WTC11 (cell line): ENCODE measurements at regions not wholly inside any gene's neighbourhood (a gene's known extent, or its start where the extent isn't known, plus 50 kb on each side); places are given as distances from the start of the nearest gene placed in this dataset.

Experiments used
- ATAC-seq: fragments of 200-7000 bp; cut with Tn5 transposase; 2 replicates; pipeline ENCODE4 v1.10.0; 2021; ENCODE audit warnings: mild to moderate bottlenecking, moderate library complexity
- CTCF ChIA-PET: fragments of 300-600 bp; sonication (Branson Sonifier 250); formaldehyde crosslinking; loops from one replicate; lab custom pipeline; 2021; ENCODE audit warnings: antibody characterized with exemption; lab: Charles Lee
- POLR2A ChIA-PET: fragments of 350-600 bp; sonication (Branson Sonifier 250); formaldehyde crosslinking; loops from one replicate; lab custom pipeline; 2021; ENCODE audit warnings: antibody characterized with exemption; lab: Charles Lee
- DNase-seq: peaks from one replicate; pipeline ENCODE4 v3.0.0; 2021; ENCODE audit warnings: low spot score
- H3K27ac Mint-ChIP-seq: 2 replicates; pipeline ENCODE4 v1.8.0; 2021; ENCODE audit warnings: mixed read lengths
- H3K27me3 Mint-ChIP-seq: 2 replicates; pipeline ENCODE4 v1.8.0; 2021; ENCODE audit warnings: low read depth, mild to moderate bottlenecking, moderate library complexity, mixed read lengths
- H3K36me3 Mint-ChIP-seq: 2 replicates; pipeline ENCODE4 v1.8.0; 2021; ENCODE audit warnings: mixed read lengths
- H3K4me1 Mint-ChIP-seq: 2 replicates; pipeline ENCODE4 v1.8.0; 2022; ENCODE audit warnings: mixed read lengths
- H3K4me3 Mint-ChIP-seq: 2 replicates; pipeline ENCODE4 v1.8.0; 2021; ENCODE audit warnings: mild to moderate bottlenecking, moderate library complexity, mixed read lengths
- H3K9me3 Mint-ChIP-seq: 2 replicates; pipeline ENCODE4 v1.8.0; 2021; ENCODE audit warnings: mixed read lengths
- ARID4B ChIP-seq: sonication (generic); formaldehyde crosslinking; IDR thresholded peaks from 2 replicates; pipeline ENCODE4 v1.8.0; 2023; ENCODE audit warnings: missing genetic modification reagents, mild to moderate bottlenecking, borderline replicate concordance
- CTCF ChIP-seq: fragments of 200-600 bp; IDR thresholded peaks from 2 replicates; pipeline ENCODE4 v1.8.0; 2022; ENCODE audit warnings: antibody characterized with exemption
- EMX1 ChIP-seq: fragments of 250-450 bp; sonication (Bioruptor Pico); IDR thresholded peaks from 2 replicates; pipeline ENCODE4 v1.8.0; 2021; ENCODE audit warnings: mild to moderate bottlenecking
- ERG ChIP-seq: fragments of 250-450 bp; sonication (Bioruptor Pico); IDR thresholded peaks from 2 replicates; pipeline ENCODE4 v1.8.0; 2021; ENCODE audit warnings: mild to moderate bottlenecking
- ESRRA ChIP-seq: sonication (generic); formaldehyde crosslinking; IDR thresholded peaks from 2 replicates; pipeline ENCODE4 v1.8.1; 2022; ENCODE audit warnings: mild to moderate bottlenecking, missing genetic modification reagents, borderline replicate concordance
- ETV6 ChIP-seq: sonication (generic); formaldehyde crosslinking; IDR thresholded peaks from 2 replicates; pipeline ENCODE4 v1.8.1; 2022; ENCODE audit warnings: mild to moderate bottlenecking, missing genetic modification reagents
- FOXP4 ChIP-seq: sonication (generic); formaldehyde crosslinking; IDR thresholded peaks from 2 replicates; pipeline ENCODE4 v1.8.0; 2022; ENCODE audit warnings: mild to moderate bottlenecking, missing genetic modification reagents
- GABPB1 ChIP-seq: sonication (generic); formaldehyde crosslinking; IDR thresholded peaks from 2 replicates; pipeline ENCODE4 v1.8.1; 2023; ENCODE audit warnings: mild to moderate bottlenecking, missing genetic modification reagents
- MAX ChIP-seq: sonication (generic); formaldehyde crosslinking; IDR thresholded peaks from 2 replicates; pipeline ENCODE4 v1.8.0; 2022; ENCODE audit warnings: mild to moderate bottlenecking, missing genetic modification reagents
- MLX ChIP-seq: sonication (generic); formaldehyde crosslinking; IDR thresholded peaks from 2 replicates; pipeline ENCODE4 v1.8.1; 2023; ENCODE audit warnings: mild to moderate bottlenecking, missing genetic modification reagents, moderate library complexity
- NFYB ChIP-seq: sonication (generic); formaldehyde crosslinking; conservative IDR thresholded peaks from 2 replicates; pipeline ENCODE4 v1.8.0; 2022; ENCODE audit warnings: low read depth, missing genetic modification reagents
- NR2C2 ChIP-seq: sonication (generic); formaldehyde crosslinking; IDR thresholded peaks from 2 replicates; pipeline ENCODE4 v1.8.0; 2022; ENCODE audit warnings: mild to moderate bottlenecking, missing genetic modification reagents
- OVOL2 ChIP-seq: fragments of 250-450 bp; sonication (Bioruptor Pico); IDR thresholded peaks from 2 replicates; pipeline ENCODE4 v1.9.0; 2021; ENCODE audit warnings: mild to moderate bottlenecking, borderline replicate concordance
- PRDM15 ChIP-seq: sonication (generic); formaldehyde crosslinking; IDR thresholded peaks from 2 replicates; pipeline ENCODE4 v1.8.0; 2022; ENCODE audit warnings: missing genetic modification reagents
- SOX15 ChIP-seq: fragments of 250-450 bp; sonication (Bioruptor Pico); IDR thresholded peaks from 2 replicates; pipeline ENCODE4 v1.9.0; 2021; ENCODE audit warnings: mild to moderate bottlenecking
- TEAD4 ChIP-seq: sonication (generic); formaldehyde crosslinking; IDR thresholded peaks from 2 replicates; pipeline ENCODE4 v1.8.0; 2022; ENCODE audit warnings: mild to moderate bottlenecking, missing genetic modification reagents
- ZBTB21 ChIP-seq: sonication (generic); formaldehyde crosslinking; IDR thresholded peaks from 2 replicates; pipeline ENCODE4 v1.8.1; 2023; ENCODE audit warnings: mild to moderate bottlenecking, missing genetic modification reagents, borderline replicate concordance
- ZNF138 ChIP-seq: sonication (generic); formaldehyde crosslinking; conservative IDR thresholded peaks from 2 replicates; pipeline ENCODE4 v1.8.1; 2022; ENCODE audit warnings: mild to moderate bottlenecking, moderate library complexity, missing genetic modification reagents
- ZNF219 ChIP-seq: sonication (generic); formaldehyde crosslinking; IDR thresholded peaks from 2 replicates; pipeline ENCODE4 v1.8.0; 2023; ENCODE audit warnings: missing genetic modification reagents, mild to moderate bottlenecking, borderline replicate concordance
- ZNF396 ChIP-seq: fragments of 250-450 bp; sonication (Bioruptor Pico); IDR thresholded peaks from 2 replicates; pipeline ENCODE4 v1.8.0; 2021; ENCODE audit warnings: mild to moderate bottlenecking, moderate library complexity, borderline replicate concordance
- ZNF671 ChIP-seq: fragments of 250-450 bp; sonication (Bioruptor Pico); IDR thresholded peaks from 2 replicates; pipeline ENCODE4 v1.8.0; 2021; ENCODE audit warnings: mild to moderate bottlenecking

- Mint-ChIP-seq H3K9me3 (peaks cover 4% of the 10 kb centered on the region), H3K36me3 (no peaks in the 10 kb centered on the region), H3K27ac (no peak overlapping the region), H3K27me3 (peaks cover 8% of the 10 kb centered on the region; the same call in 1 of the 2 replicates), H3K4me3 (no peak overlapping the region), H3K4me1 (peaks cover 42% of the 10 kb centered on the region)
- DNase-seq (no peak), ATAC-seq (no peak)
- no peak for TF ChIP-seq ZBTB21 (CRISPR knock-in tag)
- TF ChIP-seq TEAD4 (CRISPR knock-in tag): no peak
- TF ChIP-seq ZNF138 (CRISPR knock-in tag): no peak
- TF ChIP-seq MLX (CRISPR knock-in tag): no peak
- TF ChIP-seq ZNF671 (CRISPR knock-in tag): no peak
- TF ChIP-seq ESRRA (CRISPR knock-in tag): no peak
- no peak for TF ChIP-seq CTCF
- TF ChIP-seq FOXP4 (CRISPR knock-in tag): no peak
- no peak for TF ChIP-seq NFYB
- no peak for TF ChIP-seq ARID4B (CRISPR knock-in tag)
- no peak for TF ChIP-seq SOX15 (CRISPR knock-in tag)
- TF ChIP-seq ERG (CRISPR knock-in tag): no peak
- ChIA-PET CTCF (no interaction called here), POLR2A (no interaction called here)
Measured at GRCh38 chr1:229117664-229118300, 153.1 kb upstream of the RAB4A start.

GRCh38 chr1:229118477-229119061, 152.3 kb upstream of the RAB4A start:
- no peak for ATAC-seq
- no peak for TF ChIP-seq PRDM15 (CRISPR knock-in tag)
- TF ChIP-seq NR2C2 (CRISPR knock-in tag): no peak
- TF ChIP-seq OVOL2 (CRISPR knock-in tag): no peak
- no peak for TF ChIP-seq ZNF396 (CRISPR knock-in tag)
- no peak for TF ChIP-seq ZNF219 (CRISPR knock-in tag)
- TF ChIP-seq MAX (CRISPR knock-in tag): no peak
- no peak for TF ChIP-seq EMX1 (CRISPR knock-in tag)
- TF ChIP-seq GABPB1 (CRISPR knock-in tag): no peak
- no peak for TF ChIP-seq ETV6 (CRISPR knock-in tag)
- Mint-ChIP-seq H3K9me3 (peaks cover 4% of the 10 kb centered on the region), H3K4me3 (no peak overlapping the region), H3K4me1 (peaks cover 42% of the 10 kb centered on the region), H3K27me3 (peaks cover 8% of the 10 kb centered on the region; the same call in 1 of the 2 replicates), H3K36me3 (no peaks in the 10 kb centered on the region), H3K27ac (no peak overlapping the region)
- ChIA-PET CTCF (no interaction called here), POLR2A (no interaction called here)
- DNase-seq: no peak
